Gastroesophageal sphincter (tissue), 4 donors: ENCODE measurements at regions not wholly inside any gene's neighbourhood (a gene's known extent, or its start where the extent isn't known, plus 50 kb on each side); places are given as distances from the start of the nearest gene placed in this dataset.

Experiments used
- ATAC-seq: fragments of 150-250 bp; one replicate; pipeline ENCODE4 v1.9.1; 2016; ENCODE audit warnings: mild to moderate bottlenecking, moderate library complexity
- H3K27ac ChIP-seq, 4 donors: fragments of 200-600 bp; sonication (generic) in 3 of 4; 1 replicate in 3 of 4; 2 replicates in 1 of 4; pipeline ENCODE4 v1.5.1; 2016 to 2019
- H3K27me3 ChIP-seq: fragments of 200-600 bp; sonication (generic); one replicate; pipeline ENCODE4 v1.5.1; 2019
- H3K36me3 ChIP-seq, 2 donors: fragments of 200-600 bp; sonication (generic); one replicate each; pipeline ENCODE4 v1.5.1; 2019; ENCODE audit warnings: control low read depth in 1 of 2
- H3K4me1 ChIP-seq, 3 donors: fragments of 200-600 bp; sonication (generic); 1 replicate in 2 of 3; 2 replicates in 1 of 3; pipeline ENCODE4 v1.5.1; 2016 to 2019; ENCODE audit warnings: control low read depth in 2 of 3
- H3K4me3 ChIP-seq, 2 donors: fragments of 200-600 bp; sonication (generic); one replicate each; pipeline ENCODE4 v1.5.1; 2019; ENCODE audit warnings: mild to moderate bottlenecking in 1 of 2, moderate library complexity in 1 of 2
- H3K9me3 ChIP-seq, 3 donors: fragments of 200-600 bp; sonication (generic); one replicate each; pipeline ENCODE4 v1.5.1; 2017 to 2019; ENCODE audit warnings: control low read depth in 2 of 3
- CTCF ChIP-seq, 4 experiments: fragments of 200-600 bp in 2 of 4; fragments of 450-650 bp in 2 of 4; sonication (generic) in 1 of 4; IDR thresholded peaks; one replicate each; pipeline ENCODE4 v1.5.1; 2017 to 2019; ENCODE audit warnings: antibody characterized with exemption in 4 of 4, mild to moderate bottlenecking in 2 of 4, moderate library complexity in 2 of 4
- EP300 ChIP-seq: sonication (generic); formaldehyde crosslinking; IDR thresholded peaks from one replicate; pipeline ENCODE4 v1.6.1; 2017; ENCODE audit warnings: antibody characterized with exemption, mild to moderate bottlenecking
- POLR2A ChIP-seq, 2 donors: fragments of 450-650 bp; IDR thresholded peaks; one replicate each; pipeline ENCODE4 v1.6.1; 2017; ENCODE audit warnings: antibody characterized with exemption in 2 of 2, mild to moderate bottlenecking in 2 of 2, moderate library complexity in 1 of 2
- POLR2AphosphoS5 ChIP-seq: sonication (generic); formaldehyde crosslinking; IDR thresholded peaks from one replicate; pipeline ENCODE4 v1.6.1; 2017; ENCODE audit warnings: antibody characterized with exemption
- WGBS, 2 donors: methylation state at CpG; one replicate each; pipeline ENCODE4 v1.1.5; 2018; ENCODE audit warnings: low coverage in 1 of 2; 5-methylcytosine and 5-hydroxymethylcytosine counted together

- ATAC-seq: no peak
Measured at GRCh38 chr5:171661143-171661542, 124.5 kb upstream of the SMIM23 start.

GRCh38 chr5:171663311-171664085, 122.1 kb upstream of the SMIM23 start:
- WGBS, 2 donors: 67 to 80% methylated on average over 5 to 9 of the region's 9 CpGs
- TF ChIP-seq CTCF (IDR thresholded peaks at IDR 0.05) (no peak), EP300 (no peak), POLR2A (IDR thresholded peaks at IDR 0.05) (no peak), POLR2AphosphoS5 (no peak)

More at GRCh38 chr5:171661143-171661542, 124.5 kb upstream of the SMIM23 start:
- no peak overlapping the region for H3K27ac ChIP-seq
- no peaks in the 10 kb centered on the region for H3K9me3 ChIP-seq
- H3K4me1 ChIP-seq: peaks cover 0 to 8% (median 0%) of the 10 kb centered on the region in 3 donors
- no peak overlapping the region for H3K4me3 ChIP-seq
- peaks cover 9% of the 10 kb centered on the region for H3K27me3 ChIP-seq
- H3K36me3 ChIP-seq: no peaks in the 10 kb centered on the region
- TF ChIP-seq POLR2AphosphoS5 (no peak), CTCF (IDR thresholded peaks at IDR 0.05) (no peak), EP300 (no peak), POLR2A (IDR thresholded peaks at IDR 0.05) (no peak)
- 32 to 48% methylated on average over 2 of the region's 2 CpGs for WGBS, 2 donors

GRCh38 chr5:171664489-171664888, 121.1 kb upstream of the SMIM23 start:
- WGBS, 2 donors: 70 to 83% methylated on average over 1 to 4 of the region's 4 CpGs
- no peak for ATAC-seq
- Histone ChIP-seq H3K27me3 (peaks cover 9% of the 10 kb centered on the region), H3K36me3 (no peaks in the 10 kb centered on the region), H3K4me1 (peaks cover 5 to 27% (median 9%) of the 10 kb centered on the region in 3 donors), H3K27ac (no peak overlapping the region), H3K9me3 (no peaks in the 10 kb centered on the region), H3K4me3 (no peak overlapping the region)
- TF ChIP-seq CTCF (IDR thresholded peaks at IDR 0.05) (no peak), EP300 (no peak), POLR2AphosphoS5 (no peak), POLR2A (IDR thresholded peaks at IDR 0.05) (no peak)

More at GRCh38 chr5:171663311-171664085, 122.1 kb upstream of the SMIM23 start:
- H3K27ac ChIP-seq: no peak overlapping the region
- H3K36me3 ChIP-seq: no peaks in the 10 kb centered on the region
- peaks cover 5 to 27% (median 9%) of the 10 kb centered on the region in 3 donors for H3K4me1 ChIP-seq
- peaks cover 9% of the 10 kb centered on the region for H3K27me3 ChIP-seq
- no peak for ATAC-seq
- H3K4me3 ChIP-seq: no peak overlapping the region
- no peaks in the 10 kb centered on the region for H3K9me3 ChIP-seq

GRCh38 chr5:171666815-171667214, 118.8 kb upstream of the SMIM23 start:
- peaks cover 5 to 19% (median 9%) of the 10 kb centered on the region in 3 donors for H3K4me1 ChIP-seq
- WGBS, 2 donors: 83 to 88% methylated on average over 5 to 7 of the region's 10 CpGs
- H3K27ac ChIP-seq: no peak overlapping the region
- no peak for TF ChIP-seq CTCF (IDR thresholded peaks at IDR 0.05)
- no peak for TF ChIP-seq EP300
- no peak for TF ChIP-seq POLR2AphosphoS5
- TF ChIP-seq POLR2A (IDR thresholded peaks at IDR 0.05): no peak
- ATAC-seq: no peak
- H3K9me3 ChIP-seq: no peaks in the 10 kb centered on the region
- H3K36me3 ChIP-seq: no peaks in the 10 kb centered on the region
- H3K4me3 ChIP-seq: no peak overlapping the region
- peaks cover 9% of the 10 kb centered on the region for H3K27me3 ChIP-seq
